Right lobe of liver (tissue), 6 donors: ENCODE measurements at regions not wholly inside any gene's neighbourhood (a gene's known extent, or its start where the extent isn't known, plus 50 kb on each side); places are given as distances from the start of the nearest gene placed in this dataset.

Experiments
- ATAC-seq, 4 donors: fragments of 200-7000 bp; cut with Tn5 transposase; one replicate each; pipeline ENCODE4 v1.9.1; 2020; ENCODE audit warnings: mild to moderate bottlenecking in 4 of 4, moderate library complexity in 4 of 4
- DNase-seq, 3 donors: peaks; one replicate each; pipeline ENCODE4 v3.0.0-alpha.2; 2020
- H3K27ac ChIP-seq, 3 donors: fragments of 200-600 bp; one replicate each; pipeline ENCODE4 v1.8.0; 2022
- H3K27me3 ChIP-seq, 2 donors: fragments of 200-600 bp; one replicate each; pipeline ENCODE4 v1.8.0; 2022
- H3K36me3 ChIP-seq, 4 donors: fragments of 200-600 bp; sonication (generic) in 1 of 4; one replicate each; pipeline versions ENCODE4 v1.5.1 to v1.8.0; 2017 to 2022; ENCODE audit warnings: control low read depth in 1 of 4
- H3K4me1 ChIP-seq, 4 donors: fragments of 200-600 bp; sonication (generic) in 1 of 4; one replicate each; pipeline versions ENCODE4 v1.5.1 to v1.8.0; 2017 to 2022; ENCODE audit warnings: control low read depth in 1 of 4
- H3K4me3 ChIP-seq, 3 donors: fragments of 200-600 bp; one replicate each; pipeline ENCODE4 v1.8.0; 2022
- H3K9me3 ChIP-seq, 4 donors: fragments of 200-600 bp; sonication (generic) in 1 of 4; one replicate each; pipeline versions ENCODE4 v1.5.1 to v1.8.0; 2017 to 2022; ENCODE audit warnings: control low read depth in 1 of 4
- CTCF ChIP-seq, 4 donors: fragments of 200-600 bp in 3 of 4; fragments of 450-650 bp in 1 of 4; IDR thresholded peaks; one replicate each; pipeline versions ENCODE4 v1.5.1 to v1.8.0; 2016 to 2022; ENCODE audit warnings: antibody characterized with exemption in 4 of 4, mild to moderate bottlenecking in 2 of 4
- POLR2A ChIP-seq: fragments of 450-650 bp; IDR thresholded peaks from one replicate; pipeline ENCODE4 v1.6.1; 2017; ENCODE audit warnings: antibody characterized with exemption, mild to moderate bottlenecking
- WGBS: methylation state at CpG from one replicate; pipeline ENCODE4 v1.1.6; 2018; ENCODE audit warnings: low coverage, low lambda C conversion rate; ENCODE audit not compliant: insufficient coverage; ENCODE audit errors: missing lambda C conversion rate; 5-methylcytosine and 5-hydroxymethylcytosine counted together
- intact Hi-C, 2 donors: fragments of 100-400 bp; cut with DNase I; formaldehyde crosslinking; loops; one replicate each; pipeline versions ENCODE4 v1.11.2 to v1.14.1; 2022
- donor health status: DM: no; HTN: yes; CAD: no.
- donor health status: DM: no; HTN: no; CAD: no.
- donor health status: DM: no; HTN: no; CAD: no.
- donor health status: DM: no; HTN: yes; CAD: no.
- donor health status: DM: no; HTN: yes; CAD: no.

- 66% methylated on average over 5 of the region's 5 CpGs for WGBS
- no peaks in the 10 kb centered on the region for H3K4me1 ChIP-seq
- ATAC-seq (no peak), DNase-seq (no peak)
- H3K27me3 ChIP-seq: no peaks in the 10 kb centered on the region
- intact Hi-C loops: no loop called here
- H3K4me3 ChIP-seq: no peak overlapping the region
- TF ChIP-seq POLR2A (no peak), CTCF (IDR thresholded peaks at IDR 0.05) (no peak)
- no peak overlapping the region for H3K27ac ChIP-seq
- H3K36me3 ChIP-seq: no peaks in the 10 kb centered on the region
- H3K9me3 ChIP-seq: no peaks in the 10 kb centered on the region
Observed at GRCh38 chr11:103585911-103586310, 450.5 kb upstream of the DDI1 start.

- H3K9me3 ChIP-seq: no peaks in the 10 kb centered on the region
- H3K36me3 ChIP-seq: no peaks in the 10 kb centered on the region
- ATAC-seq (no peak), DNase-seq (no peak)
- H3K4me1 ChIP-seq: no peaks in the 10 kb centered on the region
- 45% methylated on average over 1 of the region's 1 CpG for WGBS
- H3K27ac ChIP-seq: no peak overlapping the region
- H3K4me3 ChIP-seq: no peak overlapping the region
- H3K27me3 ChIP-seq: no peaks in the 10 kb centered on the region
- no peak for TF ChIP-seq CTCF (IDR thresholded peaks at IDR 0.05)
- no peak for TF ChIP-seq POLR2A
- intact Hi-C loops: no loop called here
Observed at GRCh38 chr11:103586756-103587155, 449.7 kb upstream of the DDI1 start.

GRCh38 chr11:103587901-103588788 is 448.3 kb upstream of the DDI1 start:
- H3K9me3 ChIP-seq: no peaks in the 10 kb centered on the region
- H3K4me3 ChIP-seq: no peak overlapping the region
- TF ChIP-seq POLR2A: no peak
- no peak for TF ChIP-seq CTCF (IDR thresholded peaks at IDR 0.05)
- no peaks in the 10 kb centered on the region for H3K4me1 ChIP-seq
- DNase-seq: no peak
- intact Hi-C loops: no loop called here
- H3K27me3 ChIP-seq: no peaks in the 10 kb centered on the region
- no peak overlapping the region for H3K27ac ChIP-seq
- peak in 2 of 4 donors; percentile 51 to 79 for ATAC-seq
- H3K36me3 ChIP-seq: no peaks in the 10 kb centered on the region
- WGBS: 29% methylated on average over 4 of the region's 4 CpGs

GRCh38 chr11:103591554-103591953 is 444.9 kb upstream of the DDI1 start:
- WGBS: 67% methylated on average over 3 of the region's 3 CpGs
- H3K27ac ChIP-seq: no peak overlapping the region
- TF ChIP-seq POLR2A (no peak), CTCF (IDR thresholded peaks at IDR 0.05) (no peak)
- H3K4me1 ChIP-seq: no peaks in the 10 kb centered on the region
- intact Hi-C loops: no loop called here
- no peak for DNase-seq
- no peaks in the 10 kb centered on the region for H3K9me3 ChIP-seq
- no peak overlapping the region for H3K4me3 ChIP-seq
- no peak for ATAC-seq
- no peaks in the 10 kb centered on the region for H3K27me3 ChIP-seq
- no peaks in the 10 kb centered on the region for H3K36me3 ChIP-seq
